ENCODE measurements at regions not wholly inside any gene's neighbourhood (a gene's known extent, or its start where the extent isn't known, plus 50 kb on each side); places are given as distances from the start of the nearest gene placed in this dataset.

- no peak for DNase-seq
Observed at GRCh38 chr7:19851504-19851903, 78.1 kb upstream of the TMEM196 start.

GRCh38 chr7:19834566-19834965 lies 61.1 kb upstream of the TMEM196 start:
- DNase-seq = no peak

- DNase-seq = no peak
Observed at GRCh38 chr7:19830604-19831003, 57.2 kb upstream of the TMEM196 start.
